OCI-LY7 (cell line): ENCODE measurements at regions not wholly inside any gene's neighbourhood (a gene's known extent, or its start where the extent isn't known, plus 50 kb on each side); places are given as distances from the start of the nearest gene placed in this dataset.

Experiments used
- BruUV-seq: library from RNA; stranded (reverse); fragments of 400-500 nt; replicated peaks from 2 replicates; lab custom pipeline; 2021; lab: Mats Ljungman, UMichigan
- CTCF ChIA-PET: fragments of 300-600 bp; sonication (Branson Sonifier 250); formaldehyde crosslinking; loops from one replicate; lab custom pipeline; 2022; ENCODE audit warnings: antibody characterized with exemption; ENCODE audit not compliant: unreplicated experiment; lab: Charles Lee
- POLR2A ChIA-PET: fragments of 300-600 bp; sonication (Branson Sonifier 250); formaldehyde crosslinking; loops from one replicate; lab custom pipeline; 2022; ENCODE audit warnings: antibody characterized with exemption; lab: Charles Lee
- DNase-seq: peaks from one replicate; pipeline ENCODE4 v3.0.0-alpha.2; 2015; ENCODE audit warnings: low spot score
- H2AFZ ChIP-seq: fragments of 200-600 bp; sonication (generic), shearing (Covaris generic); 2 replicates; pipeline ENCODE4 v1.6.1; 2014; ENCODE audit warnings: mild to moderate bottlenecking, antibody characterized with exemption, low read length, moderate library complexity
- H3K27ac ChIP-seq: fragments of 200-600 bp; sonication (generic); 2 replicates; pipeline ENCODE4 v1.5.1; 2014; ENCODE audit warnings: mixed run types, low read depth, mild to moderate bottlenecking, moderate library complexity, low read length, inconsistent platforms; ENCODE audit not compliant: poor library complexity, severe bottlenecking
- H3K36me3 ChIP-seq: fragments of 200-600 bp; sonication (generic); 2 replicates; pipeline ENCODE4 v1.6.1; 2014; ENCODE audit warnings: mild to moderate bottlenecking, antibody characterized with exemption, low read length, moderate library complexity, mixed read lengths; ENCODE audit not compliant: insufficient read depth
- H3K4me1 ChIP-seq: fragments of 200-600 bp; sonication (generic); 2 replicates; pipeline ENCODE4 v1.5.1; 2014; ENCODE audit warnings: mild to moderate bottlenecking, low read length; ENCODE audit not compliant: insufficient read depth, poor library complexity, severe bottlenecking
- H3K4me2 ChIP-seq: fragments of 200-600 bp; sonication (generic); 2 replicates; pipeline ENCODE4 v1.6.1; 2014; ENCODE audit warnings: mild to moderate bottlenecking, low read length
- H3K4me3 ChIP-seq: fragments of 200-600 bp; sonication (generic); 2 replicates; pipeline ENCODE4 v1.5.1; 2014; ENCODE audit warnings: mild to moderate bottlenecking, low read depth, low read length; ENCODE audit not compliant: poor library complexity, severe bottlenecking
- H3K79me2 ChIP-seq: fragments of 200-600 bp; sonication (generic); 2 replicates; pipeline ENCODE4 v1.6.1; 2016; ENCODE audit warnings: low read depth, mild to moderate bottlenecking, low read length, moderate library complexity, mixed read lengths; ENCODE audit not compliant: insufficient read depth
- H3K9me2 ChIP-seq: fragments of 200-600 bp; sonication (generic); 2 replicates; pipeline ENCODE4 v1.6.1; 2016; ENCODE audit warnings: mild to moderate bottlenecking, low read length, mixed read lengths; ENCODE audit not compliant: insufficient read depth
- H3K9me3 ChIP-seq: fragments of 200-600 bp; sonication (generic); 2 replicates; pipeline ENCODE4 v1.6.1; 2014; ENCODE audit warnings: mild to moderate bottlenecking, mixed run types, low read length, mixed read lengths
- H4K20me1 ChIP-seq: fragments of 200-600 bp; sonication (generic); 2 replicates; pipeline ENCODE4 v1.6.1; 2014; ENCODE audit warnings: mild to moderate bottlenecking, antibody characterized with exemption, low read length, moderate library complexity, mixed read lengths; ENCODE audit not compliant: insufficient read depth
- CTCF ChIP-seq: fragments of 200-600 bp; sonication (generic); conservative IDR thresholded peaks from 2 replicates; pipeline ENCODE4 v1.5.1; 2014; ENCODE audit warnings: mild to moderate bottlenecking, antibody characterized with exemption, low read length, moderate library complexity, mixed read lengths
- EZH2phosphoT487 ChIP-seq: fragments of 200-600 bp; sonication (generic); IDR thresholded peaks from 2 replicates; pipeline ENCODE4 v1.6.1; 2018; ENCODE audit warnings: low read depth, borderline replicate concordance, mild to moderate bottlenecking, mixed run types, antibody characterized with exemption, low read length, moderate library complexity, mixed read lengths
- intact Hi-C: fragments of 100-400 bp; cut with micrococcal nuclease; formaldehyde crosslinking; loops from one replicate; pipeline ENCODE4 v1.10.0; 2022; ENCODE audit not compliant: unreplicated experiment

- Histone ChIP-seq H3K9me2 (no peaks in the 10 kb centered on the region), H3K79me2 (no peaks in the 10 kb centered on the region), H3K36me3 (no peaks in the 10 kb centered on the region), H3K4me1 (no peaks in the 10 kb centered on the region), H3K27ac (no peak overlapping the region), H3K4me3 (no peak overlapping the region), H4K20me1 (no peaks in the 10 kb centered on the region), H3K4me2 (no peak overlapping the region), H3K9me3 (no peaks in the 10 kb centered on the region), H2AFZ (no peak overlapping the region)
- no peak for TF ChIP-seq EZH2phosphoT487
- no peak for TF ChIP-seq CTCF
- ChIA-PET POLR2A (interaction anchor here (0.9 kb wide), 1 partner anchor 627 kb away, joined by 3 read pairs; no protein-coding TSS in a partner anchor), CTCF (no interaction called here)
- intact Hi-C loops: no loop called here
- no TSS peak for BruUV-seq
- no peak for DNase-seq
Measured at GRCh38 chr15:20643829-20644425, 102.3 kb upstream of the GOLGA6L6 start.

GRCh38 chr15:20643024-20643770 lies 101.6 kb upstream of the GOLGA6L6 start:
- Histone ChIP-seq H3K79me2 (no peaks in the 10 kb centered on the region), H4K20me1 (no peaks in the 10 kb centered on the region), H3K36me3 (no peaks in the 10 kb centered on the region), H3K4me1 (no peaks in the 10 kb centered on the region), H2AFZ (no peak overlapping the region), H3K4me2 (no peak overlapping the region), H3K9me3 (no peaks in the 10 kb centered on the region), H3K4me3 (no peak overlapping the region), H3K9me2 (no peaks in the 10 kb centered on the region), H3K27ac (no peak overlapping the region)
- intact Hi-C loops: no loop called here
- BruUV-seq: no TSS peak
- TF ChIP-seq EZH2phosphoT487 (no peak), CTCF (no peak)
- POLR2A ChIA-PET: no interaction called here
- CTCF ChIA-PET: no interaction called here
- no peak for DNase-seq
